Colonic mucosa (tissue), 4 donors: ENCODE measurements at regions not wholly inside any gene's neighbourhood (a gene's known extent, or its start where the extent isn't known, plus 50 kb on each side); places are given as distances from the start of the nearest gene placed in this dataset.

Experiments used
- DNase-seq: peaks from one replicate; pipeline ENCODE4 v3.0.0-alpha.2; 2020
- H3K27ac ChIP-seq: fragments of 200-600 bp; one replicate; pipeline ENCODE4 v1.8.0; 2021
- H3K27me3 ChIP-seq: fragments of 200-600 bp; one replicate; pipeline ENCODE4 v1.8.0; 2021
- H3K36me3 ChIP-seq: fragments of 200-600 bp; one replicate; pipeline ENCODE4 v1.8.0; 2021
- H3K4me1 ChIP-seq: fragments of 200-600 bp; one replicate; pipeline ENCODE4 v1.8.0; 2021; ENCODE audit warnings: mild to moderate bottlenecking
- H3K4me3 ChIP-seq: fragments of 200-600 bp; one replicate; pipeline ENCODE4 v1.8.0; 2021
- H3K9ac ChIP-seq, 2 donors: one replicate each; pipeline ENCODE4 v1.7.0; 2013; ENCODE audit warnings: control low read depth in 2 of 2, low read depth in 2 of 2, low read length in 2 of 2
- H3K9me3 ChIP-seq: fragments of 200-600 bp; one replicate; pipeline ENCODE4 v1.8.0; 2021
- CTCF ChIP-seq: fragments of 200-600 bp; IDR thresholded peaks from one replicate; pipeline ENCODE4 v1.8.0; 2022; ENCODE audit warnings: antibody characterized with exemption, mild to moderate bottlenecking
- intact Hi-C: fragments of 100-400 bp; cut with DNase I; formaldehyde crosslinking; loops from one replicate; pipeline ENCODE4 v1.14.1; 2022
- donor health status: healthy.
- donor health status: DM: no; HTN: no; CAD: no.
- donor health status: DM: no; HTN: no; CAD: no.

GRCh38 chr10:42971251-42971599 is 105.6 kb upstream of the RET start:
- no peak overlapping the region for H3K27ac ChIP-seq
- no peaks in the 10 kb centered on the region for H3K9me3 ChIP-seq
- no peak for DNase-seq
- TF ChIP-seq CTCF: no peak
- no peaks in the 10 kb centered on the region for H3K4me1 ChIP-seq
- intact Hi-C loops: no loop called here
- no peaks in the 10 kb centered on the region for H3K27me3 ChIP-seq
- H3K36me3 ChIP-seq: no peaks in the 10 kb centered on the region
- H3K9ac ChIP-seq: no peak overlapping the region
- H3K4me3 ChIP-seq: no peak overlapping the region

- intact Hi-C loops: no loop called here
Measured at GRCh38 chr10:42972946-42973345, 103.9 kb upstream of the RET start.

GRCh38 chr10:42973411-42973810 is 103.5 kb upstream of the RET start:
- no peaks in the 10 kb centered on the region for H3K4me1 ChIP-seq

More at GRCh38 chr10:42972946-42973345, 103.9 kb upstream of the RET start:
- Histone ChIP-seq H3K9me3 (no peaks in the 10 kb centered on the region), H3K9ac (no peak overlapping the region), H3K4me1 (no peaks in the 10 kb centered on the region), H3K27ac (no peak overlapping the region), H3K27me3 (no peaks in the 10 kb centered on the region), H3K36me3 (no peaks in the 10 kb centered on the region), H3K4me3 (no peak overlapping the region)
- no peak for TF ChIP-seq CTCF
- no peak for DNase-seq

GRCh38 chr10:42973870-42974692 is 102.8 kb upstream of the RET start:
- no peak for TF ChIP-seq CTCF
- no peak for DNase-seq
- H3K27me3 ChIP-seq: no peaks in the 10 kb centered on the region

More at GRCh38 chr10:42973411-42973810, 103.5 kb upstream of the RET start:
- Histone ChIP-seq H3K36me3 (no peaks in the 10 kb centered on the region), H3K9ac (no peak overlapping the region), H3K27ac (no peak overlapping the region), H3K9me3 (no peaks in the 10 kb centered on the region), H3K4me3 (no peak overlapping the region), H3K27me3 (no peaks in the 10 kb centered on the region)
- no peak for DNase-seq
- no peak for TF ChIP-seq CTCF
- intact Hi-C loops: no loop called here

GRCh38 chr10:42974693-42975002 is 102.2 kb upstream of the RET start:
- DNase-seq: no peak
- no peak overlapping the region for H3K4me3 ChIP-seq
- H3K36me3 ChIP-seq: no peaks in the 10 kb centered on the region
- intact Hi-C loops: no loop called here
- no peaks in the 10 kb centered on the region for H3K27me3 ChIP-seq
- no peaks in the 10 kb centered on the region for H3K4me1 ChIP-seq
- H3K9me3 ChIP-seq: no peaks in the 10 kb centered on the region
- TF ChIP-seq CTCF: no peak
- H3K27ac ChIP-seq: no peak overlapping the region
- no peak overlapping the region for H3K9ac ChIP-seq

More at GRCh38 chr10:42973870-42974692, 102.8 kb upstream of the RET start:
- Histone ChIP-seq H3K9ac (no peak overlapping the region), H3K27ac (no peak overlapping the region), H3K4me1 (no peaks in the 10 kb centered on the region), H3K4me3 (no peak overlapping the region), H3K36me3 (no peaks in the 10 kb centered on the region), H3K9me3 (no peaks in the 10 kb centered on the region)
- intact Hi-C loops: no loop called here
